ENCODE measurements at regions not wholly inside any gene's neighbourhood (a gene's known extent, or its start where the extent isn't known, plus 50 kb on each side); places are given as distances from the start of the nearest gene placed in this dataset.
"Not testable (repeated sequence)": the region's sequence is repeated elsewhere in the genome, so short reads cannot be mapped to it uniquely, and the experiment has no call there.

- DNase-seq, result not testable (repeated sequence)
These were observed 102.8 kb upstream of the KCNMA1 start for GRCh38 chr10:77740396-77740795.

DNA sequence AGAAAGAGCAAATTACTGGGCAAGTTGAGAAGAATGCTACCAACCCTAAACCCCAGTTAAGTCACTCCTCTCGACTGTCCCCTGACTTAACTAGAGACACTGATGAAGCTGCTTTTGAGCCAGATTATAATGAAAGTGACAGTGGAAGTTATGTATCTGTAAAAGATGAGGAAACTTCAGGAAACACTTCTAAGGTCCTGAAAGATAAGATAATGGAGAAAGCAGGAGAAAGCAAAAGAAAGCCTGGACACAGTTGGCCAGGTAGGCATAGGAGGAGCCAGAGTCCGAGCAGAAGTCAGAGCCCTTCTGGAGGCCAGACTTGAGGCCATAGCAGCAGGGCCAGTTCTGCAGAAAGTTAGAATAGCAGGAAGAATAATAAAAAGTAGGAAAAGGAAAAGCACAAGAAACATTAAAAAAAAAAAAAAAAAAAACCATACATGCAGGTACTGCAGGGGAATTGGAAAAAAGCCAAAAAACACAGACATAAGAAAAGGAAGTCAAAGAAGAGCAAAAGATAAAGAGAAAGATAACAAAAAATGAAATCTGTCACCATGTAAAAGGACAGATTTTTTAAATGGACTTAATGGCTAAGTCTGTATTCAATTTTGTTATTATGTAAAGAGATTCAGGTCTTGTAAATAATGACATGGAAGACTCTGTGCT is 101.0 kb upstream of the KCNMA1 start:
- no peak for DNase-seq

DNA sequence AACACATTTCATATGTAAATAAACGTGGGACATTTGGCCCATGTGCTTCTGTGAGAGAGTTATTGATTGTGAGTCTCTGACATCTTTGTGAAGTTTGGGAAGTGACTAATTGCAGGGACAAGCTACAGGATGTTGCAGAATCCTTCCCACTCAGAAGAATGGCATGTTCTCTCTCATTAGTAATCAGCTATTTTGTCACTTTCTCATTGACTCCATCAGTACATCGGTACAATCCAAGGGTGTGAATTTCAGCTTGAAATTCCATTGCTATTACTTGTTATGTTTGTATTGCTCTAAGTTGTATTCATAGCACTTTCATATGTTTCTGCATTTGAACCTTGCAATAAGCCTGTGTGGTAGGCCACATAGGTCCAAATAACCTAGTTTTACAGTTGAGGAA is 100.0 kb upstream of the KCNMA1 start:
- DNase-seq, result no peak

- not testable (repeated sequence) for DNase-seq
These were observed 97.5 kb upstream of the KCNMA1 start for GRCh38 chr10:77735136-77735535.

- DNase-seq, result no peak
These were observed 94.8 kb upstream of the KCNMA1 start for GRCh38 chr10:77732213-77733003.

GRCh38 chr10:77727481-77727880 is 89.9 kb upstream of the KCNMA1 start:
- DNase-seq, result no peak

DNA sequence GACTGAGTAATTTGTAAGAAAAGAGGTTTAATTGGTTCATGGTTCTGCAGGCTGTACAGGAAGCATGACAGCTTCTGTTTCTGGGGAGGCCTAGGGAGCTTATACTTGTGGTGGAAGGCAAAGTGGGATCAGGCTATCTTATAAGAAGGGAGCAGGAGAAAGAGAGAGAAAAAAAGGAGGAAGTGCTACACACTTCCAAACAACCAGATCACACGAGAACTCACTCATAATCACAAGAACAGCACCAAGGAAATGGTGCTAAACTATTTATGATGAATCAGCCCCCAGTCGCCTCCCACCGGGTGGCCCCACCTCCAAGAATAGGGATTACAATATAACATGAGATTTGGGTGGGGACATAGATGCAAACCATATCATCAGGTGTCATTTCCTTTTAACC is 89.1 kb upstream of the KCNMA1 start:
- DNase-seq, result no peak

- no peak for DNase-seq
These were observed 88.7 kb upstream of the KCNMA1 start for GRCh38 chr10:77726301-77726700.

- DNase-seq, result no peak
These were observed 87.2 kb upstream of the KCNMA1 start for GRCh38 chr10:77724820-77725219.

DNA sequence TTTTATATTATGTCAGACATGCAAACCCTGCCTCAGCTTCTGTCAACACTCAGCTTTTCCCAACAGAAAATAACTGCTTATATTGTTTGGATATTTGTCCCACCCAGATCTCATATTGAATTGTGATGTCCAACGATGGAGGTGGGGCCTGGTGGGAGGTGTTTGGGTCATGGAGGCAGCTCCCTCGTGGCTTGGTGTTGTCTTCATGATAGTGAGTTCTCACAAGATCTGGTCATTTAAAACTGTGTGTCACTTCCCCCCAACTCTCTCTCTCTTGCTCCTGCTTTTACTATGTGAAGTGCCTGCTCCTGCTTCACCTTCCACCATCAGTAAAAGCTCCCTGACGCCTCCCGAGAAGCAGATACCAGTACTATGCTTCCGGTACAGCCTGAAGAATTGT is 85.8 kb upstream of the KCNMA1 start:
- no peak for DNase-seq

GRCh38 chr10:77722956-77723355 is 85.3 kb upstream of the KCNMA1 start:
- not testable (repeated sequence) for DNase-seq

GRCh38 chr10:77721815-77722214 is 84.2 kb upstream of the KCNMA1 start:
- no peak for DNase-seq

GRCh38 chr10:77718957-77719356 is 81.3 kb upstream of the KCNMA1 start:
- no peak for DNase-seq

- DNase-seq, result not testable (repeated sequence)
These were observed 80.7 kb upstream of the KCNMA1 start for GRCh38 chr10:77718312-77718711.

GRCh38 chr10:77717336-77717735 is 79.7 kb upstream of the KCNMA1 start:
- DNase-seq, result no peak

- no peak for DNase-seq
These were observed 79.1 kb upstream of the KCNMA1 start for GRCh38 chr10:77716458-77717317.

- no peak for DNase-seq
These were observed 77.9 kb upstream of the KCNMA1 start for GRCh38 chr10:77715536-77715935.

GRCh38 chr10:77715088-77715487 is 77.5 kb upstream of the KCNMA1 start:
- peak; percentile 26 for DNase-seq

- no peak for DNase-seq
These were observed 76.1 kb upstream of the KCNMA1 start for GRCh38 chr10:77713521-77714280.

GRCh38 chr10:77712207-77712606 is 74.6 kb upstream of the KCNMA1 start:
- DNase-seq, result no peak

DNA sequence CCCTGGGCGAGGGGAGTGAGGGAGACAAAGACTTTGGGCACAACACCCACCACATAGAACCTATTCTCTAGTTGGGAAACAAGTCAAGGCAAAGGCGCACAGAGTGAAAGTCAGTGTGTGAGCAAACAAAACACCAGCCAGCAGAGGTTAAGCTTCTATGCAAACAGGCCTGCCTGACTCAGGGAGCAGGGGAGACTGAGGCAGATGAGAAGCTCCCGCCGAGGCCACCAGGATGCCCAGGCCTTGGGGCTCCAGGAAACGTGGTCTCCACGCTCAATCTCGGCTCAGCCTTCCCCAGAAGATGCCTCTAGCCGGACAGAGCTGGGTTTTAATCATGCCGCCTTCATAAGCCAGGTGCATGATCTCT is 74.1 kb upstream of the KCNMA1 start:
- DNase-seq, result no peak

GRCh38 chr10:77710759-77711682 is 73.4 kb upstream of the KCNMA1 start:
- peak; percentile 81 for DNase-seq

Measured in hematopoietic multipotent progenitor cell treated with erythropoietin and hydrocortisone succinate and interleukin-3 and kit ligand, for 4 days (in vitro differentiated cells).